OCI-LY3 (cell line): ENCODE measurements at regions not wholly inside any gene's neighbourhood (a gene's known extent, or its start where the extent isn't known, plus 50 kb on each side); places are given as distances from the start of the nearest gene placed in this dataset.

ENCODE experiments used
- H2AFZ ChIP-seq: fragments of 200-600, 300-600 bp; shearing (Covaris generic); 2 replicates; pipeline ENCODE4 v1.6.0; 2014; ENCODE audit warnings: antibody characterized with exemption, low read depth, low read length
- H3K27ac ChIP-seq: fragments of 200-600, 300-600 bp; sonication (generic); 2 replicates; pipeline ENCODE4 v1.5.1; 2014; ENCODE audit warnings: mild to moderate bottlenecking, low read length, moderate library complexity, mixed read lengths
- H3K27me3 ChIP-seq: fragments of 200-600, 300-600 bp; sonication (generic); 2 replicates; pipeline ENCODE4 v1.6.1; 2014; ENCODE audit warnings: low read depth, low read length, mixed read lengths
- H3K36me3 ChIP-seq: fragments of 200-600, 300-600 bp; sonication (generic); replicated peaks from 2 replicates; pipeline ENCODE3; 2014; ENCODE audit warnings: low read depth, low read length, mixed read lengths
- H3K4me1 ChIP-seq: fragments of 300-600, 200-600 bp; sonication (generic); 2 replicates; pipeline ENCODE4 v1.6.1; 2014; ENCODE audit warnings: low read length, mixed read lengths
- H3K4me2 ChIP-seq: fragments of 200-600, 300-600 bp; sonication (generic); 2 replicates; pipeline ENCODE4 v1.6.1; 2014; ENCODE audit warnings: low read length, mixed read lengths
- H3K4me3 ChIP-seq: fragments of 300-600, 200-600 bp; sonication (generic); 2 replicates; pipeline ENCODE4 v1.5.1; 2014; ENCODE audit warnings: antibody characterized with exemption, mild to moderate bottlenecking, low read length, moderate library complexity
- H3K79me2 ChIP-seq: fragments of 300-600, 200-600 bp; shearing (Covaris generic); 2 replicates; pipeline ENCODE4 v1.6.1; 2014; ENCODE audit warnings: mild to moderate bottlenecking, low read length, mixed read lengths
- H3K9ac ChIP-seq: fragments of 300-600, 200-600 bp; shearing (Covaris generic); 2 replicates; pipeline ENCODE4 v1.6.0; 2014; ENCODE audit warnings: mild to moderate bottlenecking, low read length, moderate library complexity
- H3K9me3 ChIP-seq: fragments of 200-600, 300-600 bp; shearing (Covaris generic); 2 replicates; pipeline ENCODE4 v1.6.1; 2014; ENCODE audit warnings: low read length, mixed read lengths; ENCODE audit not compliant: insufficient read depth
- H4K20me1 ChIP-seq: fragments of 200-600, 300-600 bp; sonication (generic); 2 replicates; pipeline ENCODE4 v1.6.1; 2016; ENCODE audit warnings: low read length, mixed read lengths; ENCODE audit not compliant: insufficient read depth
- CTCF ChIP-seq: fragments of 200-600, 300-600 bp; sonication (generic); IDR thresholded peaks from 2 replicates; pipeline ENCODE4 v1.5.1; 2014; ENCODE audit warnings: antibody characterized with exemption, low read length, low read depth
- EZH2phosphoT487 ChIP-seq: fragments of 200-600 bp; shearing (Covaris generic); IDR thresholded peaks from 2 replicates; pipeline ENCODE4 v1.6.1; 2018; ENCODE audit warnings: antibody characterized with exemption, mixed run types, low read depth

GRCh38 chr1:2891923-2892448 lies 90.5 kb upstream of the TTC34 start:
- Histone ChIP-seq H3K9me3 (0 out of 2 replicates have a peak, but pooled peaks cover 6% of the 10 kb centered on the region), H3K27ac (no peak overlapping the region), H4K20me1 (no peaks in the 10 kb centered on the region), H3K27me3 (no peaks in the 10 kb centered on the region), H2AFZ (no peak overlapping the region), H3K4me1 (no peaks in the 10 kb centered on the region), H3K9ac (no peak overlapping the region), H3K79me2 (no peaks in the 10 kb centered on the region), H3K4me2 (no peak overlapping the region), H3K4me3 (no peak overlapping the region), H3K36me3 (no peaks in the 10 kb centered on the region)
- no peak for TF ChIP-seq EZH2phosphoT487
- TF ChIP-seq CTCF = no peak

- TF ChIP-seq EZH2phosphoT487 (no peak), CTCF (no peak)
- Histone ChIP-seq H4K20me1 (no peaks in the 10 kb centered on the region), H3K4me1 (no peaks in the 10 kb centered on the region), H3K36me3 (no peaks in the 10 kb centered on the region), H3K27me3 (no peaks in the 10 kb centered on the region), H3K4me2 (no peak overlapping the region), H2AFZ (no peak overlapping the region), H3K9me3 (0 out of 2 replicates have a peak, but pooled peaks cover 6% of the 10 kb centered on the region), H3K79me2 (no peaks in the 10 kb centered on the region), H3K4me3 (no peak overlapping the region), H3K27ac (no peak overlapping the region), H3K9ac (no peak overlapping the region)
Observed at GRCh38 chr1:2893473-2894120, 92.1 kb upstream of the TTC34 start.

GRCh38 chr1:2894381-2895041 lies 93.0 kb upstream of the TTC34 start:
- H3K79me2 ChIP-seq = no peaks in the 10 kb centered on the region
- TF ChIP-seq CTCF (no peak), EZH2phosphoT487 (no peak)
- H3K9me3 ChIP-seq = 0 out of 2 replicates have a peak, but pooled peaks cover 6% of the 10 kb centered on the region

GRCh38 chr1:2896824-2897223 lies 95.3 kb upstream of the TTC34 start:
- Histone ChIP-seq H3K36me3 (no peaks in the 10 kb centered on the region), H3K9me3 (0 out of 2 replicates have a peak, but pooled peaks cover 6% of the 10 kb centered on the region), H3K9ac (no peak overlapping the region), H3K4me3 (no peak overlapping the region), H2AFZ (no peak overlapping the region), H3K4me2 (no peak overlapping the region), H3K4me1 (no peaks in the 10 kb centered on the region), H4K20me1 (no peaks in the 10 kb centered on the region), H3K27me3 (no peaks in the 10 kb centered on the region), H3K27ac (no peak overlapping the region), H3K79me2 (no peaks in the 10 kb centered on the region)
- no peak for TF ChIP-seq EZH2phosphoT487
- no peak for TF ChIP-seq CTCF

More at GRCh38 chr1:2894381-2895041, 93.0 kb upstream of the TTC34 start:
- H3K9ac ChIP-seq = no peak overlapping the region
- no peaks in the 10 kb centered on the region for H3K27me3 ChIP-seq
- H3K36me3 ChIP-seq = no peaks in the 10 kb centered on the region
- H3K4me1 ChIP-seq = no peaks in the 10 kb centered on the region
- no peak overlapping the region for H3K4me2 ChIP-seq
- H3K27ac ChIP-seq = no peak overlapping the region
- H3K4me3 ChIP-seq = no peak overlapping the region
- H2AFZ ChIP-seq = no peak overlapping the region
- no peaks in the 10 kb centered on the region for H4K20me1 ChIP-seq
